Adrenal gland (tissue), 9 donors: ENCODE measurements at regions not wholly inside any gene's neighbourhood (a gene's known extent, or its start where the extent isn't known, plus 50 kb on each side); places are given as distances from the start of the nearest gene placed in this dataset.

Source experiments
- DNase-seq, 7 donors: peaks; one replicate each; pipeline ENCODE4 v3.0.0-alpha.2; 2019 to 2020
- H3K27ac ChIP-seq, 5 donors: fragments of 200-600 bp; sonication (generic) in 4 of 5; 1 replicate in 3 of 5; 2 replicates in 2 of 5; pipeline versions ENCODE4 v1.5.1 to v1.8.0; 2016 to 2020; ENCODE audit warnings: mild to moderate bottlenecking in 1 of 5
- H3K27me3 ChIP-seq: fragments of 200-600 bp; 2 replicates; pipeline ENCODE4 v1.8.0; 2021
- H3K36me3 ChIP-seq, 2 donors: fragments of 200-600 bp; replicated peaks in 1 of 2; 1 replicate in 1 of 2; 2 replicates in 1 of 2; pipeline versions ENCODE4 v1.5.1 to v1.8.0; 2018 to 2022
- H3K4me1 ChIP-seq, 2 donors: fragments of 200-600 bp; replicated peaks in 1 of 2; 1 replicate in 1 of 2; 2 replicates in 1 of 2; pipeline versions ENCODE4 v1.5.1 to v1.8.0; 2018 to 2021
- H3K4me3 ChIP-seq, 4 donors: fragments of 200-600 bp; sonication (generic) in 3 of 4; one replicate each; pipeline ENCODE4 v1.5.1; 2016 to 2018
- H3K9me3 ChIP-seq, 3 donors: fragments of 200-600 bp; sonication (generic) in 1 of 3; replicated peaks in 1 of 3; 1 replicate in 2 of 3; 2 replicates in 1 of 3; pipeline versions ENCODE4 v1.5.1 to v1.8.0; 2016 to 2021
- POLR2A ChIP-seq, 2 donors: fragments of 450-650 bp; IDR thresholded peaks; one replicate each; pipeline ENCODE4 v1.6.1; 2017; ENCODE audit warnings: antibody characterized with exemption in 2 of 2, mild to moderate bottlenecking in 2 of 2, moderate library complexity in 1 of 2
- WGBS, 4 donors: extraction: QIAGEN DNeasy Blood & Tissue Kit in 2 of 4; methylation state at CpG; one replicate each; pipeline versions ENCODE4 v1.1.5 to v1.1.7; 2013 to 2017; 5-methylcytosine and 5-hydroxymethylcytosine counted together
- intact Hi-C, 2 donors: fragments of 100-400 bp; cut with DNase I; formaldehyde crosslinking; loops; one replicate each; pipeline versions ENCODE4 v1.14.1 to v1.15.0; 2022 to 2023
- TF ChIP-seq, protein P1 (sequence below), 6 experiments: fragments of 450-650 bp in 4 of 6; fragments of 200-600 bp in 2 of 6; sonication (generic) in 1 of 6; IDR thresholded peaks; 1 replicate in 5 of 6; 2 replicates in 1 of 6; pipeline versions ENCODE4 v1.5.1 to v1.8.0; 2016 to 2021; ENCODE audit warnings: antibody characterized with exemption in 6 of 6, mild to moderate bottlenecking in 2 of 6, moderate library complexity in 1 of 6
- donor health status: healthy with polysubstance abuse.
- donor health status: Bipolar disorder and iron deficiency.
- donor health status: DM: yes; HTN: yes; CAD: no.
- donor health status: DM: no; HTN: no; CAD: no.
- donor health status: DM: no; HTN: no; CAD: no.

DNA sequence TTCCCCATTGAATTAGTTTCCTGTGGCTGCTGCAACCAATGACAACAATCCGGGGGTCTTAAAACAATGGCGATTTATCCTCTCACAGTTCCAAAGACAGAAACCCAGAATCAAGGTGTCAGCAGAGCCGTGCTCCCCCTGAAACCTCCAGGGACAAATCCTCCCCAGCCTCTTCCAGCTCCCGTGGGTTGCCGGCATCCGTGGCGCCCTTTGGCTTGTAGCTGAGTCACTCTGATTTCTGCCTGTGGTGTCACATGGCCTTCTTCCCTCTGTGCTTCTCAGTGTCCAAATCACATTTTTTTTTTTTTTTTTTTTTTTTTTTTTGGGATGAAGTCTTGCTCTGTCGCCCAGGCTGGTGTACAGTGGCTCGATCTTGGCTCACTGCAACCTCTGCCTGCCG is 64.5 kb upstream of the STX18 start:
- WGBS, 4 donors, result 45 to 56% (median 55%) methylated on average over 10 of the region's 10 CpGs
- H3K9me3 ChIP-seq, result no peaks in the 10 kb centered on the region
- H3K27me3 ChIP-seq, result no peaks in the 10 kb centered on the region
- H3K36me3 ChIP-seq, result no peaks in the 10 kb centered on the region
- intact Hi-C loops, result no loop called here
- no peak for TF ChIP-seq POLR2A (IDR thresholded peaks at IDR 0.05)
- TF ChIP-seq, protein P1, sequence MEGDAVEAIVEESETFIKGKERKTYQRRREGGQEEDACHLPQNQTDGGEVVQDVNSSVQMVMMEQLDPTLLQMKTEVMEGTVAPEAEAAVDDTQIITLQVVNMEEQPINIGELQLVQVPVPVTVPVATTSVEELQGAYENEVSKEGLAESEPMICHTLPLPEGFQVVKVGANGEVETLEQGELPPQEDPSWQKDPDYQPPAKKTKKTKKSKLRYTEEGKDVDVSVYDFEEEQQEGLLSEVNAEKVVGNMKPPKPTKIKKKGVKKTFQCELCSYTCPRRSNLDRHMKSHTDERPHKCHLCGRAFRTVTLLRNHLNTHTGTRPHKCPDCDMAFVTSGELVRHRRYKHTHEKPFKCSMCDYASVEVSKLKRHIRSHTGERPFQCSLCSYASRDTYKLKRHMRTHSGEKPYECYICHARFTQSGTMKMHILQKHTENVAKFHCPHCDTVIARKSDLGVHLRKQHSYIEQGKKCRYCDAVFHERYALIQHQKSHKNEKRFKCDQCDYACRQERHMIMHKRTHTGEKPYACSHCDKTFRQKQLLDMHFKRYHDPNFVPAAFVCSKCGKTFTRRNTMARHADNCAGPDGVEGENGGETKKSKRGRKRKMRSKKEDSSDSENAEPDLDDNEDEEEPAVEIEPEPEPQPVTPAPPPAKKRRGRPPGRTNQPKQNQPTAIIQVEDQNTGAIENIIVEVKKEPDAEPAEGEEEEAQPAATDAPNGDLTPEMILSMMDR (IDR thresholded peaks at IDR 0.05), result no peak
- no peak overlapping the region for H3K4me3 ChIP-seq
- DNase-seq, result peak; percentile 22 to 69 (median 60)
- H3K4me1 ChIP-seq, result no peaks in the 10 kb centered on the region
- H3K27ac ChIP-seq, result no peak overlapping the region

DNA sequence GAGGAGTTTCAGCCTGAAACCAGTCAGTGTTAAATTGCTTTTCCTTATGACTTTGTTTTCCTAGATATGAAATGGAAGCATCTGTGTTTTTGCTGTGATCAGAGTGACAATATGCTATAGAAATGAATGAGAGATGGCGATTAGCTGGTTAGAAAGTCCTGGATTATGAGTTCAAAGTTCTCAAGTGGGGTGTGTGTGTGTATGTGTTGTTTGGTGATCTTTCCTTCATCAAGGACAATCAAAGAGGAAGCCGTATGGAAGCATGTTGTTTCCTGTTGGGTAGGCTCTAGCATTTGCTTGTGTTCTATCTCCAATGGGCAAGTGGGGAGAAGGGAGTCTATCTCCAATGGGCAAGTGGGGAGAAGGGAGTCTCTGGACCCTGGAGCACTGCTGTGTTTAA is 64.0 kb upstream of the STX18 start:
- H3K36me3 ChIP-seq, result no peaks in the 10 kb centered on the region
- no peak overlapping the region for H3K4me3 ChIP-seq
- intact Hi-C loops, result no loop called here
- TF ChIP-seq, protein P1 (IDR thresholded peaks at IDR 0.05), result no peak
- TF ChIP-seq POLR2A (IDR thresholded peaks at IDR 0.05), result no peak
- H3K9me3 ChIP-seq, result no peaks in the 10 kb centered on the region
- 75 to 91% (median 83%) methylated on average over 2 of the region's 2 CpGs for WGBS, 4 donors
- DNase-seq, result no peak
- no peaks in the 10 kb centered on the region for H3K4me1 ChIP-seq
- H3K27ac ChIP-seq, result no peak overlapping the region
- no peaks in the 10 kb centered on the region for H3K27me3 ChIP-seq

- H3K27me3 ChIP-seq, result no peaks in the 10 kb centered on the region
- DNase-seq, result no peak
- no peak overlapping the region for H3K4me3 ChIP-seq
- intact Hi-C loops, result no loop called here
- no peaks in the 10 kb centered on the region for H3K4me1 ChIP-seq
- H3K9me3 ChIP-seq, result no peaks in the 10 kb centered on the region
- no peaks in the 10 kb centered on the region for H3K36me3 ChIP-seq
- H3K27ac ChIP-seq, result no peak overlapping the region
- TF ChIP-seq, protein P1 (IDR thresholded peaks at IDR 0.05), result no peak
- no peak for TF ChIP-seq POLR2A (IDR thresholded peaks at IDR 0.05)
- WGBS, 4 donors, result 69 to 87% (median 77%) methylated on average over 5 of the region's 5 CpGs
These were observed 61.7 kb upstream of the STX18 start for GRCh38 chr4:4603592-4603991.

DNA sequence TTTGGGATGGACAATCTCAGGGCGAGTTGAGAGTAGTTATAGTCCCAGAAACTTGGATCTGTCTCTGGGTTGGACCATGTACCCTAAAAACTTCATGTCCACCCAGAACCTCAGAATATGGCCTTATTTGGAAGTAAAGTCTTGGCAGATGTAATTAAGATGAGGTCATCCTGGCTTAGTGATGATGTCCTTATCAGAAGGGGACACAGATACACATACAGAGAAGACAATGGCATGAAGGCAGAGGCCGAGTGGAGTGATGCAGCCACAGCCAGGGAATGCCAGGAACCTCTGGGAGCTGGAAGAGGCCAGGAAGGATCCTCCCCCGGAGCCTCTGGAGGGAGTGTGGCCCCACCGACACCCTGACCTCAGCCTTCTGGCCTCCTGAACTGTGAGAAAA is 61.2 kb upstream of the STX18 start:
- no peak for DNase-seq
- no peak overlapping the region for H3K27ac ChIP-seq
- H3K4me3 ChIP-seq, result no peak overlapping the region
- H3K36me3 ChIP-seq, result no peaks in the 10 kb centered on the region
- H3K27me3 ChIP-seq, result no peaks in the 10 kb centered on the region
- no peaks in the 10 kb centered on the region for H3K4me1 ChIP-seq
- no peaks in the 10 kb centered on the region for H3K9me3 ChIP-seq
- no peak for TF ChIP-seq POLR2A (IDR thresholded peaks at IDR 0.05)
- TF ChIP-seq, protein P1 (IDR thresholded peaks at IDR 0.05), result no peak
- intact Hi-C loops, result no loop called here
- WGBS, 4 donors, result 68 to 78% (median 75%) methylated on average over 4 of the region's 4 CpGs
